GM12878 (cell line): ENCODE measurements at regions not wholly inside any gene's neighbourhood (a gene's known extent, or its start where the extent isn't known, plus 50 kb on each side); places are given as distances from the start of the nearest gene placed in this dataset.

Experiments used
- ATAC-seq: fragments of 200-7000 bp; cut with Tn5 transposase; 3 replicates; pipeline ENCODE4 v1.9.1; 2020; ENCODE audit warnings: mild to moderate bottlenecking, moderate library complexity
- BruUV-seq: library from RNA; stranded (reverse); fragments of 400-500 nt; replicated peaks from 2 replicates; lab custom pipeline; 2021; lab: Mats Ljungman, UMichigan
- CTCF ChIA-PET: fragments of 300-600 bp; sonication (Branson Sonifier 250); formaldehyde crosslinking; extraction: SDS; loops from one replicate; lab custom pipeline; 2021; ENCODE audit warnings: inconsistent platforms; lab: Yijun Ruan, JAX
- POLR2A ChIA-PET: fragments of 350-600 bp; formaldehyde crosslinking; extraction: SDS; loops from one replicate; lab custom pipeline; 2021; ENCODE audit warnings: inconsistent platforms; lab: Charles Lee
- RAD21 ChIA-PET: fragments of 300-600 bp; sonication (Branson Sonifier 250); formaldehyde crosslinking; loops from one replicate; lab custom pipeline; 2023; ENCODE audit warnings: antibody characterized with exemption; ENCODE audit not compliant: unreplicated experiment; lab: Charles Lee
- SMC1A ChIA-PET: fragments of 300-600 bp; sonication (Branson Sonifier 250); formaldehyde crosslinking; loops from one replicate; lab custom pipeline; 2023; ENCODE audit not compliant: unreplicated experiment, uncharacterized antibody; lab: Charles Lee
- DNase-seq: peaks from one replicate; pipeline ENCODE4 v3.0.0-alpha.2; 2011; ENCODE audit warnings: low read depth, low spot score
- FAIRE-seq: peaks from 3 replicates; lab custom pipeline; 2011; peaks lifted over from hg19 to GRCh38; lab: Jason Lieb, UNC
- H2AFZ ChIP-seq: 2 replicates; pipeline ENCODE4 v1.6.0; 2011; ENCODE audit warnings: low read depth, low read length, control low read depth; ENCODE audit not compliant: control insufficient read depth
- H3K27ac ChIP-seq: 2 replicates; pipeline ENCODE4 v1.5.1; 2011; ENCODE audit warnings: control low read depth; ENCODE audit not compliant: control insufficient read depth, insufficient read depth
- H3K27me3 ChIP-seq, 2 experiments: replicated peaks in 1 of 2; 2 replicates each; pipeline versions ENCODE4 v1.6.0 to v1.6.1; 2011; ENCODE audit warnings: low read length in 1 of 2; ENCODE audit not compliant: control insufficient read depth in 2 of 2, insufficient read depth in 2 of 2
- H3K36me3 ChIP-seq, 2 experiments: 2 replicates each; pipeline ENCODE4 v1.5.1; 2011; ENCODE audit warnings: low read length in 1 of 2; ENCODE audit not compliant: control insufficient read depth in 2 of 2, insufficient read depth in 2 of 2
- H3K4me1 ChIP-seq: 2 replicates; pipeline ENCODE4 v1.6.1; 2011; ENCODE audit warnings: mild to moderate bottlenecking, low read length, moderate library complexity, mixed read lengths; ENCODE audit not compliant: control insufficient read depth, insufficient read depth
- H3K4me2 ChIP-seq: 2 replicates; pipeline ENCODE4 v1.6.0; 2011; ENCODE audit warnings: control low read depth; ENCODE audit not compliant: control insufficient read depth, insufficient read depth
- H3K4me3 ChIP-seq: fragments of 200-600 bp; sonication (generic); 2 replicates; pipeline ENCODE4 v1.5.1; 2016
- H3K79me2 ChIP-seq: 2 replicates; pipeline ENCODE4 v1.6.0; 2011; ENCODE audit warnings: low read length; ENCODE audit not compliant: control insufficient read depth, insufficient read depth
- H3K9ac ChIP-seq: 2 replicates; pipeline ENCODE4 v1.8.0; 2011; ENCODE audit warnings: low read length, control low read depth, mixed read lengths; ENCODE audit not compliant: control insufficient read depth, insufficient read depth
- H3K9me3 ChIP-seq: replicated peaks from 3 replicates; pipeline ENCODE4 v1.5.1; 2011; ENCODE audit warnings: mild to moderate bottlenecking, low read length; ENCODE audit not compliant: control insufficient read depth, insufficient read depth
- H4K20me1 ChIP-seq: 2 replicates; pipeline ENCODE4 v1.6.0; 2011; ENCODE audit not compliant: control insufficient read depth, insufficient read depth
- CBX3 ChIP-seq: fragments of 200-600 bp; sonication (generic); IDR thresholded peaks from 2 replicates; pipeline ENCODE4 v1.6.1; 2016; ENCODE audit warnings: low read depth, borderline replicate concordance
- NR2C2 ChIP-seq: IDR thresholded peaks from 2 replicates; pipeline ENCODE4 v1.6.1; 2011; ENCODE audit warnings: borderline replicate concordance, low read depth; ENCODE audit not compliant: control insufficient read depth, insufficient read length
- POLR2AphosphoS5 ChIP-seq: IDR thresholded peaks from 2 replicates; pipeline ENCODE4 v1.6.1; 2011; ENCODE audit warnings: mild to moderate bottlenecking, low read length, inconsistent platforms
- RFX5 ChIP-seq: IDR thresholded peaks from 2 replicates; pipeline ENCODE4 v1.6.1; 2011; ENCODE audit warnings: low read depth, low read length, improper control_type of control experiment
- RUNX3 ChIP-seq: IDR thresholded peaks from 2 replicates; pipeline ENCODE4 v1.6.1; 2012; ENCODE audit warnings: low read length, inconsistent platforms
- TBL1XR1 ChIP-seq: IDR thresholded peaks from 2 replicates; pipeline ENCODE4 v1.6.1; 2012; ENCODE audit warnings: low read depth, low read length, improper control_type of control experiment
- WGBS: methylation state at CpG from one replicate; pipeline ENCODE4 v1.1.6; 2016; ENCODE audit warnings: low lambda C conversion rate; ENCODE audit not compliant: insufficient replicate concordance, insufficient coverage; ENCODE audit errors: missing lambda C conversion rate; 5-methylcytosine and 5-hydroxymethylcytosine counted together
- in situ Hi-C: fragments of 300-500 bp; cut with MboI; formaldehyde crosslinking; loops from 9 replicates; pipeline ENCODE4 v1.14.3; 2018; ENCODE audit warnings: mixed read lengths
- intact Hi-C: fragments of 100-400 bp; cut with micrococcal nuclease; formaldehyde crosslinking; loops from one replicate; pipeline ENCODE4 v1.14.2; 2022; ENCODE audit not compliant: unreplicated experiment
- TF ChIP-seq, protein P1 (sequence below): fragments of 150-350 bp; IDR thresholded peaks from 2 replicates; pipeline ENCODE4 v1.6.1; 2016; ENCODE audit warnings: low read depth, low read length
- TF ChIP-seq, protein P2 (sequence below): IDR thresholded peaks from 2 replicates; pipeline ENCODE4 v1.6.1; 2011; ENCODE audit warnings: low read depth, low read length, improper control_type of control experiment, borderline replicate concordance

DNA sequence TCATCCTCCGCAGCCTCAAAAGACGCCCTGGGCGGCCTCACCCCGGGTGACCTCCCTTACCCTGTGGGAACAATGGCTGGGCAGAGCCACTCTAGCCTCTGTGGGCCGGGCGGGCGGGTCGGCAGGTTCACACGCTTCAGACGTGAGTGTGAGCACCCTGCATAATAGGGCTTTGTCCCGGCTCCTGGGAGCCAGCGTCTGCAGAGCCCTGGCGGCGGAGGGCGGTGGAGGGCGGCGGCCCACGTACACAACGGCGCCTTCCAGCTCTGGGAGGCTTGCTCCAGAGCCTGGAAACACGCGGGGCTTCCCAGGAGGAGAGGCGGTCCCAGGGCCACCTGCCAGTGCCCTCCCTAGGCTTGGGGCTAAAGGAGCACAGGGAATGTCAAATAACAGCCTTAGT is 205.6 kb downstream of the BCL11B start:
- Histone ChIP-seq H3K27me3 (no peaks in the 10 kb centered on the region), H3K4me2 (no peak overlapping the region), H3K4me1 (no peaks in the 10 kb centered on the region), H3K9me3 (no peaks in the 10 kb centered on the region; the same call in 2 of the 3 replicates)
- intact Hi-C loops, result no loop called here
- CTCF ChIA-PET, result interaction anchor here (0.6 kb wide), 1 partner anchor 1135 kb away, joined by 5 read pairs; no protein-coding TSS in a partner anchor
- no peak for ATAC-seq
- WGBS, result 73% methylated on average over 16 of the region's 23 CpGs
- in situ Hi-C loops, result no loop called here
- no peak for TF ChIP-seq POLR2AphosphoS5
- no peak for TF ChIP-seq CBX3
- TF ChIP-seq RUNX3, result no peak
- TF ChIP-seq, protein P1, sequence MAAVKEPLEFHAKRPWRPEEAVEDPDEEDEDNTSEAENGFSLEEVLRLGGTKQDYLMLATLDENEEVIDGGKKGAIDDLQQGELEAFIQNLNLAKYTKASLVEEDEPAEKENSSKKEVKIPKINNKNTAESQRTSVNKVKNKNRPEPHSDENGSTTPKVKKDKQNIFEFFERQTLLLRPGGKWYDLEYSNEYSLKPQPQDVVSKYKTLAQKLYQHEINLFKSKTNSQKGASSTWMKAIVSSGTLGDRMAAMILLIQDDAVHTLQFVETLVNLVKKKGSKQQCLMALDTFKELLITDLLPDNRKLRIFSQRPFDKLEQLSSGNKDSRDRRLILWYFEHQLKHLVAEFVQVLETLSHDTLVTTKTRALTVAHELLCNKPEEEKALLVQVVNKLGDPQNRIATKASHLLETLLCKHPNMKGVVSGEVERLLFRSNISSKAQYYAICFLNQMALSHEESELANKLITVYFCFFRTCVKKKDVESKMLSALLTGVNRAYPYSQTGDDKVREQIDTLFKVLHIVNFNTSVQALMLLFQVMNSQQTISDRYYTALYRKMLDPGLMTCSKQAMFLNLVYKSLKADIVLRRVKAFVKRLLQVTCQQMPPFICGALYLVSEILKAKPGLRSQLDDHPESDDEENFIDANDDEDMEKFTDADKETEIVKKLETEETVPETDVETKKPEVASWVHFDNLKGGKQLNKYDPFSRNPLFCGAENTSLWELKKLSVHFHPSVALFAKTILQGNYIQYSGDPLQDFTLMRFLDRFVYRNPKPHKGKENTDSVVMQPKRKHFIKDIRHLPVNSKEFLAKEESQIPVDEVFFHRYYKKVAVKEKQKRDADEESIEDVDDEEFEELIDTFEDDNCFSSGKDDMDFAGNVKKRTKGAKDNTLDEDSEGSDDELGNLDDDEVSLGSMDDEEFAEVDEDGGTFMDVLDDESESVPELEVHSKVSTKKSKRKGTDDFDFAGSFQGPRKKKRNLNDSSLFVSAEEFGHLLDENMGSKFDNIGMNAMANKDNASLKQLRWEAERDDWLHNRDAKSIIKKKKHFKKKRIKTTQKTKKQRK, result no peak
- TF ChIP-seq RFX5, result no peak
- TF ChIP-seq NR2C2, result no peak
- TF ChIP-seq, protein P2, sequence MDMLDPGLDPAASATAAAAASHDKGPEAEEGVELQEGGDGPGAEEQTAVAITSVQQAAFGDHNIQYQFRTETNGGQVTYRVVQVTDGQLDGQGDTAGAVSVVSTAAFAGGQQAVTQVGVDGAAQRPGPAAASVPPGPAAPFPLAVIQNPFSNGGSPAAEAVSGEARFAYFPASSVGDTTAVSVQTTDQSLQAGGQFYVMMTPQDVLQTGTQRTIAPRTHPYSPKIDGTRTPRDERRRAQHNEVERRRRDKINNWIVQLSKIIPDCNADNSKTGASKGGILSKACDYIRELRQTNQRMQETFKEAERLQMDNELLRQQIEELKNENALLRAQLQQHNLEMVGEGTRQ, result no peak
- TF ChIP-seq TBL1XR1, result no peak
- TF ChIP-seq, all 136 proteins: peak for 0
- Histone ChIP-seq H3K79me2 (no peaks in the 10 kb centered on the region), H3K27ac (no peak overlapping the region), H3K4me3 (no peak overlapping the region), H3K36me3 (no peaks in the 10 kb centered on the region), H3K9ac (no peak overlapping the region), H4K20me1 (no peaks in the 10 kb centered on the region), H2AFZ (no peak overlapping the region)
- ChIA-PET POLR2A (no interaction called here), SMC1A (no interaction called here), RAD21 (no interaction called here)
- no peak for FAIRE-seq
- no TSS peak for BruUV-seq
- DNase-seq, result no peak
